GM19043 (cell line): ENCODE measurements at regions not wholly inside any gene's neighbourhood (a gene's known extent, or its start where the extent isn't known, plus 50 kb on each side); places are given as distances from the start of the nearest gene placed in this dataset.
"Not testable (repeated sequence)": the region's sequence is repeated elsewhere in the genome, so short reads cannot be mapped to it uniquely, and the experiment has no call there.

Experiments
- ATAC-seq: cut with Tn5 transposase; IDR thresholded peaks from one replicate; pipeline ENCODE4 v1.9.1; 2021; ENCODE audit warnings: low read depth; ENCODE audit not compliant: unreplicated experiment

DNA sequence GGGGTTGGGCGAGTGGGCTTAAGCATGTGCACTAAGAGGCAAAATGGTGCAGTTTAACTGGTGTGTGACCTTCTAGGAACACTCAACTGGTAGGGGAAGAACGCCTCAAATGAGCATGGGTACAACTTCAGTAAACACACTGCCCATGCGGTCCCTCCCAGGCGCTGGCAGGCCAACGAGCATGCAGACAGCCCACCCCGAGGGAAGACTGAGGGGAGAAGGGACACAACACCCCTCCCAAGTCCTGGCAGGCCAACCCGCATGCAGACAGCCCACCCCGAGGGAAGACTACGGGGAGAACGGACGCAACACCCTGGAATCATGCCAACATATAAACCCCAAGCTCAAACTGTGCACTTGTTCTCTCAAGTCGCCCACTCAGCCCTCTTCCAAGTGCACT, 456.0 kb downstream of the FBXO15 start:
- no peak for ATAC-seq

DNA sequence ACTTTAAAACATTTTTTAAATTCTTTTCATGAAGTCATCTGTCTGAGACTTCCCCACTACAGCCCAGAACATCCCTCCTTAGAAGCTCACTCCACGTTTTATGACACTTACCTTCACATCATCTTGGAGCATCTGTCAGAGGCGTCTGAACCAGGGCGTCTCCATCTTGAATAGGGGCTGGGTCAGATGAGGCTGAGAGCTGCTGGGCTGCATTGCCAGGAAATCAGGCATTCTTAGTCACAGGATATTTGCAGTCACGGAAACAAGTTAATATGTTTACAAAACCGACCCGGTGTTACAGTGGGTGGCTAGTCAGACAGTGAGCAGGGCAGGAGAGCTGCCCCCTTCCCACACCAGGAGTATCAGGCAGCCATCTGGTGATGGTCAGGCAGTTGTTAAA, 456.5 kb downstream of the FBXO15 start:
- ATAC-seq, result no peak

DNA sequence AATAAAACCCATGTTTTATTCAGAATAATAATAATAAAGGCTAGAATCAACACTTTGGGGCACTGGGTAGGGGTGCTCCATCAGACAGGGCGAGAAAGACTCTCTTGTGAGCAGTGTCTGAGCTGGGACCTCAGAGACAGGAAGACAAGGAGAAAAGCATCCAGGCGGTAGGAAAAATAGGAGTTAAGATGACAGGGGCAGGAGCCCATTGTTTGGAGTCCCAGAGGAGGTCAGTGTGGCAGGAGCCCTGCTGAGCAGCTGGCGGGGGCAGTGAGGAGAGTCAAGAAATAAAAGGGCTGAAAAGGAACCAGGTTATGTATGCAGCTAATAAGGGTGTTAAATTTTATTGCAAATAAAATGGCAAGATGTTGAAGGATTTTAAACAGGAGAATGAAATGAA, 457.4 kb downstream of the FBXO15 start:
- ATAC-seq, result no peak

DNA sequence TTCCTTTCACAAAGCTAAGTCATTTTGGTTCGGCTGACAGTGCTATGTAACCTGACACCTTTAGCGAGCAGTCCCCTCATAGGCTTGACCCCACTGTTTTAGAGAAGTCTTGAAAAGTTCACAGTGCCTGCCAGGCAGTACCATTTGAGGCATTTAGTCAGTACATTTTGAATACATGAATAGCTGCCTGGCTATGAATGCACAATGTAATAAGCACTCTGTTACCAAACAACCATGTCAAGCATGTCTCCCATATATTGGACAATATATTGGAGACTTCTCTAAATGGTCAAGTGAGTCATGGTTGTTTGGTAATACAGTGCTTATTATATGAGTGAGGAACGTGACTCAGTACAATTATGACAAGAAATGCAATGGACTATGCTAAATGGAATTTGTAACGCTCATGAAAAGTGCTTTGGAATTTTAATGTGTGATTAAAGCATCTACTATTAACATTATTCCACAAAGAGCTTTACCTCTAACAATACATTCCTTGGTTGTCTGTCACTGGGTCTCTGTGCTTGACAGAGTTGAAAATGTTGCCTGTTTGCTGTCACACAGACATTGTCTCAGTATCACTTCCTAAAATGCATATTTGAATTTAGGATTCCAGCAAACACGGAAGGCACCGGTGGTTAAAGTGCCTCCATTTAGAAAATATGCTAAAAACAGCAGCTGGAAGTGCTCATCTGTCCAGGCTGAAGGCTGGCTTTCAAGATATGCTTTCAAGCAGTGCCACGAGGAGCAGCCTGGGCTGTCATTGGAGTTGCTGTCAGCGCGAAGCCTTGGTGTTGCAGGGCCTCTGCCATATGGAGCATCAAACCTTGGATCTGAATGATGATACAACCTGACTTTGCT, 458.6 kb downstream of the FBXO15 start:
- ATAC-seq, result peak; percentile 59

DNA sequence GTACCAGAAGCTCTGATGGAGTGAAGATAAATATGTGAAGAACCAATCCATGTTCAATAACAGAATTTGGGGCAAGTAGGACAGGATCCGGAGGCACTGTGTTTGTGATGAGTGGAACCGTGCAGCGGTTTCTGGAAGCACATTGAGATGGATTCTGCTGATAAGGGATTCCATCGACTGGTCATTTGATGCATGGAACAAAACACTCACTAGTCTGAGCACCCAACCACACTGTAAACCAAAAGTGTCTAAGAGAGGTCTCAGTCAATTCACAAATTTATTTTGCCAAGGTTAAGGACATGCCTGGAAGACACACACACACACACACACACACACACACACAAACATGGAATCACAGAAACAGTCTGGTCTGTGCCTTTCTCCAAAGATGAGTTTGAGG, 459.5 kb downstream of the FBXO15 start:
- ATAC-seq, result no peak

DNA sequence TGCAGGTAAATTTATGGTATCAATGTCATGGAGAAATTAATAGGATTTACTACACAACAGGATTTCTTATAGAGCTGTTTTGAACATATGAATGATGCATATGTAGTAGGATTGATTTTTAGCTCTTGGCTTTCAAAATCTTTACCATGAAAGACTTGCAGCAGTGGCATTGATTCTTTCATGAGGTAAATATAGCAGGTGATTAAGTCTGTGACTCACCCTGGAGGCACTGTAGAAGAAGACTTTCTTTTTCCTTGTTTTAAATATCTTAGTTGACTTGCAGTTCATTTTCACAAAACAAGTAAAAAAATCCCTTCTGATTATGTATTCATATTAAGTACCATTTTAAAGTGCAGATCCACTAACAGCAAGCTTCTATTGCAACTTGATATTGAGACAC, 463.0 kb downstream of the FBXO15 start:
- no peak for ATAC-seq

DNA sequence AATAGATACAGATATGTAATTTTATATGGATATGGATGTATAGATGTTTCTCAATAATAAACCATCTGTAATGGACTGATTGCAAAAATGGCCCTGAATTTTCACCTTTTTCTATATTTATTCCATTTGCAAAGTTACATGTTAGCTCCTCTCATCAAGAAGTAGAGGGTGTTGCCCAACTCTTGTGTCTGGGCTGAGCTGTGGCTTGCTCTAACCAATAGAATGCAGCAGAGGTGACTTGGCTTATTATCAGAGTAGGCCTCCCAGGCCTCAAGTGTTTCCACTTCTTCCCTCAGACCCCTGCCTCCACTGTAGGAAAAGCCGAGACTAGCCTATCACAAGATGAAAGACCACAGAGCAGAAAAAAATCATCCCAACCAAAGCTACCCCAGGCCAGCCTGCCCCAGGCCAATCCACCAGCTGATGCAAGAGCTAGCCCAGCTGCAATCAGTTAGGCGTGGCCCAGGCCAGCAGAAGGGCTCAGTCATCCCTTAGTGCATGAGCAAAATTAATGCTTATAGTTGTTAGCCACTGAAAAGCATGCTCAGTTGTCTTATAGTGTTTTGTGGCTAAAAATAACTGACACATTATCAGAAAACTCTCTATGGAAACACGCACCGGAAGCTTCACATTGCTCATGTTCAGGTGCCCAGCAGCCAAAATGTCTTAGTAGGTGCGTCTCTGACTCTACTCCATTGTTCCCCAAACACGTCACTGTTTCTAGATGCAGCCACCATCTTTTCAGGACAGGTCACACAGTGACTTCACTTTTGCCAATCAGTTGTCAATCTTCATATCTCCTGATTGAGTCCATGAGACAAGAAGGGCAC, 464.0 kb downstream of the FBXO15 start:
- ATAC-seq, result no peak

DNA sequence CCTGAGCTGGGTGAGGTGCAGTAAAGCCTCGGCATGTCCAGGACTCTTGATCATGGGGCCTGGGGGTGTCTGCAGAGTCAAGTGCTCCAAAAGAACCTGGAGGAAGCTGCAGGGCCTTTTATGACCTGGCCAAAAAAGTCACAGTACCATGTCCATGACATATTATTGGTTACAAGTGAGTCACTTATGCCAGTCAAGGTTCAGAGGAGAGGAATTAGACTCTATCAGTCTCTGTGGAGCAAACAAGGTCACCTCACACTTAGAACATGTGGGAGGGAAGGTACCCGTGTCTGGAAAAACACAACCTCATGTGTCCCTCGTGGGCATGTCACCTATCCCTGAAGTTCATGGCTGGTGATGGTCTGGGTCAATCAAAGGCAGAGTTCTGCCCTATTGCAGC, 465.7 kb downstream of the FBXO15 start:
- ATAC-seq, result no peak

DNA sequence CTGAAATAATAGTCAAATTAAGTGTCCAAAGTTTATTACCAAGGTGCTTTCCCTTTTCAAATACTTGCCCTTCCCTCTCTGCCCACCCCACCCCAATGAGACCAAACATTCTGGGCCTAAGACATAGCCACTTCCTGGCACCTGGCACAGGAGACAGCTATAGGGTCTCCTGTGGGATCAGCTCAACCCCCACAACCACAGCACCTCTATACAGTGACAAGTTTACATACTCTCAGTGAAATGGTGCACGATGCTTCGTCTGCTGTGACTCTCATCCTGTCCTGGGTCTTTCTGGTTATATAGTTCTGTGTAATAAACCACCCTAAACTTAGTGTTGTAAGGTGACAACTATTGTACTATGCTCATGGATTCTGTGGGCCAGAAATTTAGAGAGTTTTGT, 466.2 kb downstream of the FBXO15 start:
- no peak for ATAC-seq

DNA sequence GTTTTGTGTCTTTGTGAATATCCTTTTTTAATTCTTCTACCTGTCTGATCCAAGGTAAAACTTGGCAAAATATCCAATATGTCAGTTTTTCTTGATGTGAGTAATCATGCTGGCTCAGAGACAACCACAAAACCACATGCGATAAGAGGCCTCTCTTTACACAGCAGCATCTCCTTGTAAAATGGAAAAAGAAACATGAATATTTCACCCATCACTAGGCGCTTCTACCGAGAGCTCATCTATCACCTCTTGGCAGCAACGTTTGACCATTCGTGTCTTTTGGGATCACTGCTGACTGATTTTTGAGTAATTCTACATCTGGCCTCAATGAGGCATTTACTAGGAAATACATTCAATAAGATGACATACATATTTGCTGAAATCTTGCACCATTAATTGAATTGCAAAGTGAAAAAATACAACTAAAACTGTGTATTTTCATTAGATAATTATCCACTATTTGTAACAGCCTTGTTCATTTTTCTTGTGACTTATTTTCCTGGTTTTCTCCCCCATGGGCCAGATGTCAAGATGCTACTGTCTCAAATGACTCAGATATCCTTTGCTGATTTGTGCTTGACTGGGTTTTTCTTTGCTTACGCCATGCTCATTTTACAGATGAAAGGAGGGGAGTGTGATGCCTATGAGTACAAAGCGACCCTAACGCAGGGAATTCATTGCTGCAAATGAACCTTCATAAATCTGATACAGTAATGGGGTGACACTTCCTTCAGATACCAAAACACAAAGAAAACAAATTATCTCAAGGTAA, 467.5 kb downstream of the FBXO15 start:
- ATAC-seq, result no peak

DNA sequence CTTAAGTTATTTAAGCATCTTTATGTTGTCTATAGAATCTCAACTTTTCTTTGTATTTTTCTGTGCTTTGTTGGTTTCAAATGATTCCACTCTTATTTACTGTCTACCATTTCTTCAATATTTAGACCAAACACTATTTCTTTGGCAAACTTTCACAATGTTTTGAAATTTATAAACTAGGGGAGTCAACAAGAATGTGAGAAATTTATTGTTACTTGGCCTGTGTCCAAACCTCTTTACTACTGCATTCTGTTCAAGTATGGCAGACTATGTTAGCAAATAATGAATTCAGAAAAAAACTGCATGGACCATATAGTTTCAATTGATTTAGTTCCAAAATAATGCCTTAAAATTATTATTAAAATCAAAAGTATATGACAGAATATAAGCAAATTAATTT, 470.2 kb downstream of the FBXO15 start:
- no peak for ATAC-seq

DNA sequence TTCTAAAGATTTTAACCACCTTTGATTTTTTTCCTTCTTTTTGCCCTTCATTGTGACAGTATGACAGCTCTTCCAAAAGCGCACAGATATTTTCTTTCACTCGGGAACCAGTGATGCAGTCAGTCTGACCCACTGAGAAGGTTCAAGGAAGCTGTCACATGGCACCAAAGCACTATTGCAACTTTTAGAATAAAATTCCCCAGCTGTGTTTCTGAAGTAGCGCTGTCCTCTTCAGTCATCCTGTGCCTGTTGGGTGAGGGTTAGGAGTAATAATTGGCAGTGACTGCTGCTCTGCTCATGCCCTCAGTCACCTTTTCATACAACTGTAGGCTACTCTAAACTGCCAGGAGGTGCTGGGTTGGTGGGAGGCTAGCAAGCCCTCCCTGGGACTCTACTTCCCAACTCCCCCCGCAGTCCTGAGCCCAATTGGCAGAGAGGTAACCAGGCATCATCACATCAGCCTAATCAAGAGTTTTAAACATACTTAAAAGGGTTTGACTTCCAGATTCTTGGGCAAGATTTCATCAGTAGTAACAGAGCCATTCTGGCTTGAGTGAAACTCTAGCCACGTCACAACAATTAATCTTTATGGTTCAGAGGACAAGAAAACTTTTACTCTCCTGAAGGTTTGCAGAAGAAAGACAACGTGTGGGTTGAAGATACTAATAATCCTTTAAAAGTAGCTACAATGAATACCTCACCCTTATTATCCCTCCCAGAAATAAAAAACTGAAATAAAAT, 473.3 kb downstream of the FBXO15 start:
- ATAC-seq, result no peak

DNA sequence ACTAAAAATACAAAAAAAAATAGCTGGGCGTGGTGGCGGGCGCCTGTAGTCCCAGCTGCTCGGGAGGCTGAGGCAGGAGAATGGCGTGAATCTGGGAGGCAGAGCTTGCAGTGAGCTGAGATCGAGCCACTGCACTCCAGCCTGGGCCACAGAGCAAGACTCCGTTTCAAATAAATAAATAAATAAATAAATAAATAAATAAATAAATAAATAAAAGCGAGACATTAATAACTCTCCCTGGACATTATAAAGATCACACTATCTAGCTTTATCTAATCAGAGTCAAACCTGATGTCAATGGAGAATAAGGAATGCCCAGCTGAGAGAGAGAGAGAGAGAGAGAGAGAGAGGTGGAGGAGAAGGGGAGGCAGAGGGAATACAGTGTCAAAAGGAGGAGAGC, 476.2 kb downstream of the FBXO15 start:
- not testable (repeated sequence) for ATAC-seq

DNA sequence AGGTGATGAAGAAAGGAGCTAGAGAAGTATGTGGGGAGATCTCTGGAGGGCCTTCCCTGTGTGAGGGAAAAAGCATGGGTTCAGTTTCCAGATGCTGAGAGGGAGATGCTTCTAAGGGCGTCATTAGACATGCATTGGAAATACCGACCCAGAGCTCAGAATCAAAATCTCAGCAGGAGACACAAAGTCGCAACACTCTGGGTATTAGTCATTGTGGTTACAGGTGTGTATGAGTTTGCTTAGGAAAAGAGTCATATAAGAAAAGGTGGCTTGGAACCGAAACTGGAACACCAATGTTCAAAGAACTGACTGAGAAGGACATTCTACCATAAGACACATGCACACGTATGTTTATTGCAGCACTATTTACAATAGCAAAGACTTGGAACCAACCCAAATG, 477.1 kb downstream of the FBXO15 start:
- no peak for ATAC-seq

DNA sequence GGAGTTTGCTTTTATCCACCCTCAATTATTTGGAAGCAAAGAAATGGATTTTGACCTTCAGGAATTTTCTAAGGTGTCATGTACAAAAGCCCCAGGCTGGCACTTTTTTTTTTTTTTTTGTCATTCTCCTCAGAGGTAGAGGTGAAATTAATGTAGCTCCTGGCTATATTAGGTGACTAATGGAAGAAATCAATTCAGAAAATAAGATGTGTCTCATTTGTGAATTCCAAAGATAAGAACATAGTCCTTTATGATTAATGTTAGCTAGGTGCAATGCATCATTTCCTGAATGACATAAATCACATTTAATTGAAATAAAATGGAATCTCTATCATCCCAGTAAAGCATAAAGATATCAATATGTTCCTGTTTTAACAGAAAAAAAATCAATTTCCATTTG, 477.6 kb downstream of the FBXO15 start:
- no peak for ATAC-seq

DNA sequence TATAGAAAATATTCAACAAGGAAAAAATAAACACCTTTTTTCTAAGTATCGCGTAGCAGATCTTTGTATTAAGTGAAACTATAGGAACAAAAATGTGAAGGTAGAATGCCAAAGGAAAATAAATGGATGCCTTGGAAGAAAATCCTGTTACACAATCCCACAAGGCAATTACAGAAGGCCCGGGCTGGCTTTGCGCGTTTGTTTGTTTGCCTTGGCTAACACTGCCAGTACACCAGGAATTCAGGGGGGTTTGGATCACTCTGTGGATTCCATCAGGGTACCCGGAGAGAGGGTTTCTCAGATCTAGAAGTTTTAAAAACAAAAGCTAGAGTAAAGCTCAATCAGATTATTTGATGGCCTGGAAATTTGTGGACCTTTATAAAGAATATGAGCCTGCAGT, 478.3 kb downstream of the FBXO15 start:
- no peak for ATAC-seq

DNA sequence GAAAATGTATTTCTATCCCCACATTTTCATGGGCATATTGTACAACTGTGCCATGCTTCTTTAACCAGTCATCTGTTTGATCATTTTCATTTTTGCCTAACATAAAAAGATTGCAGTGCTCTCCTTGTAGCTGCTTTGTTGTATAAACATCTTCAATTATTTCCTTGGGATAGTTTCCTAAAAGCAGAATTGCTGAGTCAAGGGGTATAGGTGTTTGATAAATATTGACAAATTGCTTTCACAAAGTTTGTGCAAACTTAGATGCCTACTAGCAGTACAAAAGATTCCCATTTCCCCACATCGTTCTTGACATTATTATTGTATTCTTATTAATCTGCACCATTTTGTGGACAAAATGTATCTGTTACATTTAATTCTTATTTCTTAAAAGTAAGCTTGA, 479.6 kb downstream of the FBXO15 start:
- no peak for ATAC-seq

DNA sequence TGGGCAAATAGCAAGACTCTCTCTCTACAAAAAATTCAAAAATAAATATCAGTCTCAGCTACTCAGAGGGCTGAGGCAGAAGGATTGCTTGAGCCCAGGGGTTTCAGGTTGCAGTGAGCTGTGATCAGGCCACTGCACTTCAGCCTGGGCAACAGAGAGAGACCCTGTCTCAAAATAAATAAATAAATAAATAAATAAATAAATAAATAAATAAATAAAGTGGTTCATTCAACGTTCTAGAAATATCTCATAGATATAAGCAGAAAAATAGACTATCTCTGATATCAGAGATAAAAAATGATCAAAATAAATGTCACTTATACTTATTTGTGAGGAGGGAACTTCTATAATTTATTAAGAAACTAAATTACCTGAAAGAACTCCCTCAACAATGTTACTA, 480.9 kb downstream of the FBXO15 start:
- no peak for ATAC-seq

DNA sequence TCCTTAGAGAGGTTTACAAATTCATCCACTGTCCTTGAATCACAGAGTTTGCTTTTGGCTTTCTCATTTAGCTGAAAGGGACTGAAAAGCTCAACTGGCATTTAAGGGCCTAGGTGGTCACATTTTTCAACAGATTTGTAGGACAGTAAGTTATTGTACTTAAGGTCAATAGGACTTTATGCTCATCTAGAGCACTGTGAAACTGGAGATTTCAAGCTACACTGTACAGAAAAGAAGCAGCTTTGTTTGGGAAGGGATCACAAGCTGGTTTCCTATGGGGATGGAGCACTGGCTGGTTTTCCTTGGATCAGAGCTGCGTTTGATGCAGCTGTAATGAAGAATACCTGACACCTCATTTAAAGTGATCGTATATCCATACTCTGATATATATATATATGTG, 482.7 kb downstream of the FBXO15 start:
- ATAC-seq, result no peak

DNA sequence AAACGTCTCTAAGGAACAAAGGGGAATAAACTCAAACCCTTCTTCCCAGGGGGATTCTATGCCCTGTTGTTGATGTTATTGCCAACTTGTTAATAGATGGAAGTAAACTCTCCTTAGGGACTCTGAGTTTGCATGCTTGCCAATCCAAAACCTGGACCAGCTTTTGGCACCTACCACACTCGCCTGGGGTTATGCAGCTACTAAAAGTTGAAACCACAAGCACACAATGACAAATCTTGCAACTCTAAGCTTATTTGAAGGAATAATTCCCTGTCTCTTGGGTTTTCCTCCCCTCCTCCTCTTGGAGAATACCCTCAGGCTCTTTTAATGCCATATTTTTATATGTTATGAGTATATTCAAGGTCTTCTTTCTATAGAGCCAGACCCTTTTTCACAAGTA, 484.1 kb downstream of the FBXO15 start:
- no peak for ATAC-seq

DNA sequence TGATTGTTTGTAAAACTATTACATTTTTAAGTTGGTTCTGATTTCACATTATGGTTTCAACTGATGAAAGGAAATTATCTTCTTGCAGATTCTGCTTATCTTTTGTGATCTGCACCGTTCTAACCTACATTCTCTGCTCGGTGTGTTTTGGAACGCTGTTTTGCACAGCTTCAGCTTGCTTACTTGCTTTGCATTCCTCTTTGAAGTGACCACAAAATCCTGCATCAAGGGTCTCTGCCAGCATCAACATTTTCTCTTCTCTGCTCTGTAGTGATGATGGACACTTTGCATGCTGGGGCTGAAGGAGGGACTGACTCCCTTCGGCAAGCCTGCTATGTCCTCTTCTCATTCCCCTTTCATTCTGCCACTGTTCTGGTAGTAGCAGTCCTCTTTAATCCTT, 485.2 kb downstream of the FBXO15 start:
- no peak for ATAC-seq
